ENCODE measurements at regions not wholly inside any gene's neighbourhood (a gene's known extent, or its start where the extent isn't known, plus 50 kb on each side); places are given as distances from the start of the nearest gene placed in this dataset.

- no peak for TF ChIP-seq CTCF (IDR thresholded peaks at IDR 0.05; ENCODE audit: low read depth, low read length)
- no peak for TF ChIP-seq EZH2phosphoT487 (IDR thresholded peaks at IDR 0.05; ENCODE audit: low read depth)
These were observed 478.2 kb upstream of the ROBO2 start for GRCh38 chr3:76561494-76562236.

Measured in OCI-LY3 (cell line).